NCI-H1930 (cell line): ENCODE measurements at regions not wholly inside any gene's neighbourhood (a gene's known extent, or its start where the extent isn't known, plus 50 kb on each side); places are given as distances from the start of the nearest gene placed in this dataset.
"Not testable (repeated sequence)": the region's sequence is repeated elsewhere in the genome, so short reads cannot be mapped to it uniquely, and the experiment has no call there.

ENCODE experiments used
- DNase-seq, 2 experiments: peaks; one replicate each; lab custom pipeline; 2025; lab: John Stamatoyannopoulos, UW

- not testable (repeated sequence) for DNase-seq
These were observed 324.8 kb downstream of the RAD51AP2 start for GRCh38 chr2:17193433-17193890.

- no peak for DNase-seq
These were observed 327.0 kb downstream of the RAD51AP2 start for GRCh38 chr2:17191223-17191622.

- no peak for DNase-seq
These were observed 327.7 kb downstream of the RAD51AP2 start for GRCh38 chr2:17190527-17190926.

DNA sequence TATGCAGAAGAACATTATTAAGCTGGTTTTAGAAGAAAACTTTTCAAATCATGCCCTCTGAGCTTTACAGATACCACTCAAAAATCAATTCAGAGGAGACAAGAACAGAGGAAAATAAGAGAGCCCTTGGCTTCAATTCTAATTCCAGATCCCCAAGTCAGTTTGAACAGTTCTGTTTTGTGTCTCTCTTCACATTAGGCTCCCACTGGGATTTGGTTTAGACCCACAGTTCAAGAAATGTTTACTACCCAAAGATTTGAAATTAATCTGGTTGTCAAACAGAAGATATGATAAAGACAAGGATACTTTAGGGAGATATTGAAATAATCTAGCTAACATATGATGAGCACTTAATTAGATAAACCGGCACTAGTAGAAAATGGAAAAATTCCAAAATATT, 329.5 kb downstream of the RAD51AP2 start:
- no peak for DNase-seq

DNA sequence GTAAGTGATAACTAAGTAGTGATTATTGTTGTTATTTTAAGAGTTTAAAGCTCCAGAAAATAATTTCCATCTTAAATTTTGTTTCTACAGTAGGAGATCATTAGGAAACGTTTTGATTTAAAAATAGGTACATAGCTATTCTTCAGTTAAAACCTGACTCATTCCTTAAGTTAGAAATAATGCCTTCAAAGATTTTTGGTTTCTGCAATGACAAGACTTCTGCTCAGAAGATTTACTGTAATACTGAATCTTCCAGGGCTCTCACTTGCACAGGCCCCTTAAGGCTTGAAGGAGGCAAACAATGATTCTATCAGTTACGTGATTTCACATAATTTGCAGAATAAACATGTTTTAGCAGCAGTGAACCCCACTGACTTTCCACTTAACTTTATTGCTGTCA, 333.7 kb downstream of the RAD51AP2 start:
- no peak for DNase-seq

- no peak for DNase-seq
These were observed 335.8 kb downstream of the RAD51AP2 start for GRCh38 chr2:17182399-17182798.

DNA sequence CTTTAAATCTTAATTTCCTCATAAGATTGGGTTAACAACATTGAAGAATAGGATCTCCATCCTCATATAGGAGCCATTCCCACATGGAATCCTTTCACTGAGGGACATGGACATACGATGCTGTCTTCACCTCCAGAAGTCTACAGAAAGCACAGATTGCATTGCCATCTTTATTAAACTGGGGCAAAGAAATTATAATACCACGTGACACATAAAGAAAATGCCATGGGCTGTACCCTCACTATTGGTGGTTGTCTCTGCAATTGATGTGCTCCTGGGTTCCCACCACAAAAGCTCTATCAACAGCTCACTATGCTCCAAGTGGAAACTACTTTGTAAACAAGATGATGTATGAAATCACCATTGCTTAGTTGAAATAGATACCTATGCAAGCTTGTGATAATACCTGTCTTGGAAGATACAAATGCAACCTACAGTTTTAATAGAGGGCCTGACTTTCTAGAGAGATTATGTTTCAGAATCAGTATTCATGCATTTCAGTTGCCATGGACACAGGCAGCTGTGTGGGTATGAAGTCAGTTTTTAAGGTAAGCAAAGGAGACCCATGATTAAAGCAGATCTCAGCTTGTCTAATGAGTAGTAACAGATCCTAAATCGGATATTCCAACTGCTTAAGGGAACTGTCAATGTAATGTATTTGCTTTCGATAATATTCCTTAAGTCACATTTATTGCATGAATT, 337.0 kb downstream of the RAD51AP2 start:
- DNase-seq: no peak

- no peak for DNase-seq
These were observed 339.0 kb downstream of the RAD51AP2 start for GRCh38 chr2:17179145-17179808.

DNA sequence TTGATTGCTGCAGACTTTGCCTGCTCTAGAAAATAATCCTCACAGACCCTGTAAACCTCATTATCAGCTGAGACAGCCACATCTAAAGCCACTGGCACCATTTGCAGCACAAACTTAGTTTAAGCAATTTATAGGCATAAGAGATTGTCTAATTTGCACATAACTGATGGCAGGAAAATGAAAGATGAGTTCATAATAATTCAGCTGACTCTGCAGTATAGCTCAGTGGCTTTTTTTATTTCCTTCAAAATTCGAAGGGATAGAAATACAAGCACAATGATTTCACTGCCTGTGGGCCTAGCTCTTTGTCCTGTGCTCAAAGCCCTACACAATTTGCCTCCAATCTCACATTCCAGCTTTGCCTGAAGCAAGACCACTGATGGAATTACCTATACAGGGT, 341.2 kb downstream of the RAD51AP2 start:
- DNase-seq: no peak

- DNase-seq: no peak
These were observed 346.7 kb downstream of the RAD51AP2 start for GRCh38 chr2:17171446-17172049.

DNA sequence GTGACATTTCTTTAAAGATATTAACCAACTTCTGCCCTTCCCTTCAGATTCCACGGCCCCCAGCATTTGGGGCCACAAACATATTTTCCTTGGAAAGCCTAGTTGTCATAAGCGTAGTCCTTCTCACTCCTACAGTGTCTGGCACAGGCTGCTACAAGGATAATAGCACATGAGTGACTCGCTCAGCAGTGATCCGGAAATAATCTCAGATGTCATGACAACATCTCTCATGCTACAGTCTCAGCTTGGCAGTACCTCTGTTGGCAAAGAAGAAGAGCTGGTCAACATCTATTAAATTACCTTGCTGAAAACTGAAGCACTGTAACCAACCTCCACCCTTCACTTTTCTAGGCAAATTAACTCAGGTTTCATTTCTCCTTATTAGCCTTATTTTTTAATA, 351.7 kb downstream of the RAD51AP2 start:
- DNase-seq: no peak

DNA sequence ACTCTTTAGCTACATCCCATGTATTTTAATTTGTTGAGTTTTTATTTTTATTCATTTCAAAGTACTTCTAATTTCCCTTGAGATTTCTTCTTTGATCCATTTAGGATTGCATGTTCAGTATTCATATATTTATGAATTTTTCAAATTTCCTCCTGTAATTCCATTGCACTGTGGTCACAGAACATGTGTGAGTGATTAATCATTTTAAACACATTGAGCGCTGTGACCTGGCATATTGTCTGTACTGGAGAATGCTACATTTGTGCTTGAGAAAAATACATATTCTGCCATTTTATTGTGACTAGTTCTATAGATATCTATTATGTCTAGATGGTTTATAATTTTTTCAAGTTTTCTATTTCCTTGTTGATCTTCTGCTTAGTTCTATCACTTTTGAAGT, 353.7 kb downstream of the RAD51AP2 start:
- no peak for DNase-seq

GRCh38 chr2:17163638-17164037, 354.6 kb downstream of the RAD51AP2 start:
- DNase-seq: no peak

GRCh38 chr2:17162713-17163112, 355.5 kb downstream of the RAD51AP2 start:
- DNase-seq: no peak

DNA sequence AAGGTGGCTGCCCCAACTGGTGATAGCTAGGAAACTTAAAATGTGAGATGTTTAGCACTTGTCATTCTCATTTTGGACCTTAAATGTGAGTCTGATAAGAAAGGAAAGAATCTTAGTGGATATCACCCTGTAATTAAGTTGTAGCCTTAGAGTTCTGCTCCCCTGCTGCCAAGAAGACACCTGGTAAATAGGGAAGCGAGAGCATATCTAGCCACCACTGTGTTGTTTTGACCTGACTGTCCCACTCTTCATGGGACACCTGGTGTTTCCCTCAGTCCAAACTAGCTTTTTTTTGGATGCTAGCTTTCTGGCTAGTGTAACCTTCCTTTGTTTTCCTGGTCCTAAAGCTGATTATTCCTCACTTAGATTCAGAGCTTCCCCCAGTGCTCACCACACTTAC, 357.6 kb downstream of the RAD51AP2 start:
- no peak for DNase-seq

- no peak for DNase-seq
These were observed 362.2 kb downstream of the RAD51AP2 start for GRCh38 chr2:17156086-17156485.

GRCh38 chr2:17149945-17150344, 368.3 kb downstream of the RAD51AP2 start:
- no peak for DNase-seq

DNA sequence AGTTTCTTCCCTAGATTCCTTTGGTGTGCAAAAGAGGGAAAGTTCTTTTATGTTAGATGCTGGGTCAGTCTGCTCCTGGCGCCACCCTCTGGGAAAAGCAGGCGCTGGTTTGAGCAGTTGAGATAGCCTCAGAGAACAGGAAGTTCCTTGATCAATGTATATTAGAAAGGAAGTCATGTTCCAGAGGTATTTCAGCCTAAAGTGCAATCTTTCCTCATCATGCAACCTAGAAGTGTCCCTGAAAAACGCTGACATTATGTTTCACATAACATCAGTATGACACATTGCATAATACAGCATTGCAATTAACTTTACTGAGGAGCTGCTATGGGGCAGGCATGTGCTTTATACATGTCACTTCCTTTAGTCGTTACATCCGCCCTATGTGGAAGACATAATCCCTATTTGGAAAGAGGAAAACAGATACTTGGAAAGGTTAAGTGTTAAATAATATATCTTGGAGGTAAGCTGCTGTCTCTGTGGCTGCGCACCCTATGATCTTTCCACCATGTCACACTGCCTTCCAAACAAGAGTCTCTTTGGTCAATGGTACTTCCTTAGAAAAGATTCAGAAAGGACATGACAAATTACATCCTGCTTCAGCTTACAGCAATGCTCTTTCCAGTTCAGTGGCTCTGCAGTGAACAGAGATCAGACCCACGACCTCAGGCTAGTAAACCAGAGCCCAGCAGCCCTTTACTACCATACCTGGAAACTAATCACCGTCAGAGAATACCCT, 369.7 kb downstream of the RAD51AP2 start:
- no peak for DNase-seq

GRCh38 chr2:17146358-17146757, 371.9 kb downstream of the RAD51AP2 start:
- no peak for DNase-seq

DNA sequence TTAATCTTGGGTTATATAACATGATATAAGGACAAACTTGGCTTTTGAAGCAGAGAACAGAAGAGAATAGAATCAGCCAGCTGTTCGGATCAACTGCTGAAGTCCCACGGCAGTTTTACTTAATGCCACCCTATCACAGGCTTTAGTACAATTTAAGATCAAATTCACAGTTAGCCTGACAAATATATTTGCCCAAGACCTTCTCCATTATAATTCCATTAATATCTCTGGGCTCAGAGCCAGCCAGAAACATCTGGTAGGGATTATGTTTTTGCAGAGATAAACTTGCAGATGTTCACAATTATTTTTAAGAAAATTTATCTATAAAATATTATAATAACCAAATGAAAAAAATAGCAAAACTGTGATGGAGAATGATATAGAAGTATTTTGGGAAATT, 381.4 kb downstream of the RAD51AP2 start:
- DNase-seq: no peak

GRCh38 chr2:17136231-17136630, 382.0 kb downstream of the RAD51AP2 start:
- no peak for DNase-seq

DNA sequence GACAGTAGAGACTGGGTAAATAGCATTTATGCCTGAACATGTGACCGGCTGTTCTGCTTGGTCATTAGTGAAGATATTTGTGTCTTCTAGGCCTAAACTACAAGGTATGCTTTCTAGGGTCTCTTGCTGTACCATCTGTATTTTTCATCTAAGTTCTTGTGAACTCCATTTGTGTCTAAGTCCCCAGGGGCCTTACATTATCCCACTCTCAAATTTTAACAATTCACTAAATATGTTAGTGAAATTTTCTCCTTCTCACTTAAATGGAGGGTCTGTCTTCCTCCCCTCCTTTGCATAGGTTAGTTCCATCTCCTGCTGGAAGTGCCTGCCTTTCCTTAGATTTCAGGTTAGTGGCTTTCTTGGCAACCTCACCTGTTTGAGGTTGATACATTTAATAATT, 382.6 kb downstream of the RAD51AP2 start:
- no peak for DNase-seq
